ENCODE measurements at regions not wholly inside any gene's neighbourhood (a gene's known extent, or its start where the extent isn't known, plus 50 kb on each side); places are given as distances from the start of the nearest gene placed in this dataset.

DNA sequence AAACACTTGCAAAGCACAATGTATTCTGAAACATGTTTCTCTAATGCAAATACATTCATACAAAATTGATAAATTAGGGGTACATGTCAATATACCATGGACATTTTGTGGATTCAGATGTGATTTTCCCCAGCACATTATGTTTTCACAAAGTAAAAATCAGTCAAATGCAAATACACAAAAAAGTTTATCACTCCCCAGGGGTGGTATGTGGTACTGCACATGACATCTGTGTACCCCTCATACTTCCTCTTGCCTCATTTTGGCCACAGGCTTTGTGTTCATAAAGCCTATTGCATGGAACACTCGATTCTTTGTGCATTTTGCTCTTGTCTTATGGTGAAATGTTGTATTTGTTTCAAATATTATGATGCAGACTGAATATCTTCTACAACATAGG is 116.8 kb upstream of the PDE4D start:
- no peaks in the 10 kb centered on the region for H3K79me1 ChIP-seq (ENCODE audit: insufficient read depth, low read depth, low read length, poor library complexity, severe bottlenecking)
- no peak overlapping the region for H3K23ac ChIP-seq (ENCODE audit: insufficient read length, low read depth, low read length)
- no peaks in the 10 kb centered on the region for H3K36me3 Mint-ChIP-seq (ENCODE audit: insufficient read depth in 1 of 3, low read depth in 3 of 3)
- H3K9me3 ChIP-seq (ENCODE audit: control insufficient read depth, low read depth, low read length) = no peaks in the 10 kb centered on the region
- peaks cover 4 to 5% of the 10 kb centered on the region in 2 experiments; a peak in 3 of 4 replicates for H3K4me1 Mint-ChIP-seq
- H4K8ac ChIP-seq (replicated peaks; ENCODE audit: insufficient read length, low read depth, low read length) = no peak overlapping the region
- no peak overlapping the region for H2AK5ac ChIP-seq (ENCODE audit: insufficient read length, low read length)
- no CpG with 5 or more reads among the region's 1 CpG for WGBS (ENCODE audit: extremely low coverage, insufficient read length, low lambda C conversion rate)
- no peak overlapping the region for H3K4me2 ChIP-seq (ENCODE audit: insufficient read depth, insufficient read length, low read length)
- H3K4ac ChIP-seq (ENCODE audit: low read depth, low read length) = no peak overlapping the region
- no peak overlapping the region for H2AFZ ChIP-seq (ENCODE audit: low read length)
- TF ChIP-seq, protein P1, sequence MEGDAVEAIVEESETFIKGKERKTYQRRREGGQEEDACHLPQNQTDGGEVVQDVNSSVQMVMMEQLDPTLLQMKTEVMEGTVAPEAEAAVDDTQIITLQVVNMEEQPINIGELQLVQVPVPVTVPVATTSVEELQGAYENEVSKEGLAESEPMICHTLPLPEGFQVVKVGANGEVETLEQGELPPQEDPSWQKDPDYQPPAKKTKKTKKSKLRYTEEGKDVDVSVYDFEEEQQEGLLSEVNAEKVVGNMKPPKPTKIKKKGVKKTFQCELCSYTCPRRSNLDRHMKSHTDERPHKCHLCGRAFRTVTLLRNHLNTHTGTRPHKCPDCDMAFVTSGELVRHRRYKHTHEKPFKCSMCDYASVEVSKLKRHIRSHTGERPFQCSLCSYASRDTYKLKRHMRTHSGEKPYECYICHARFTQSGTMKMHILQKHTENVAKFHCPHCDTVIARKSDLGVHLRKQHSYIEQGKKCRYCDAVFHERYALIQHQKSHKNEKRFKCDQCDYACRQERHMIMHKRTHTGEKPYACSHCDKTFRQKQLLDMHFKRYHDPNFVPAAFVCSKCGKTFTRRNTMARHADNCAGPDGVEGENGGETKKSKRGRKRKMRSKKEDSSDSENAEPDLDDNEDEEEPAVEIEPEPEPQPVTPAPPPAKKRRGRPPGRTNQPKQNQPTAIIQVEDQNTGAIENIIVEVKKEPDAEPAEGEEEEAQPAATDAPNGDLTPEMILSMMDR (conservative IDR thresholded peaks at IDR 0.05) = peak; percentile 52
- H3K18ac ChIP-seq (ENCODE audit: insufficient read length, low read depth, low read length) = no peak overlapping the region
- no peak overlapping the region for H3K27ac ChIP-seq (ENCODE audit: insufficient read length, low read depth, low read length)
- H3K79me2 ChIP-seq (ENCODE audit: insufficient read depth, low read length) = no peaks in the 10 kb centered on the region
- no peak overlapping the region for H3K4me3 Mint-ChIP-seq
- no peak overlapping the region for H3K9ac ChIP-seq (ENCODE audit: extremely low read depth, insufficient read length, low read length)
- no peak overlapping the region for H2BK20ac ChIP-seq (ENCODE audit: low read depth, low read length, poor library complexity, severe bottlenecking)
- no peak for DNase-seq
- no peak overlapping the region for H3K56ac ChIP-seq (ENCODE audit: insufficient read length, low read depth, low read length)
- no peaks in the 10 kb centered on the region for H4K20me1 ChIP-seq (ENCODE audit: control insufficient read depth, insufficient read depth, insufficient read length)
- H3K27me3 ChIP-seq (ENCODE audit: insufficient read depth, low read length) = no peaks in the 10 kb centered on the region
- H3K4me1 ChIP-seq (ENCODE audit: insufficient read depth, low read length) = no peaks in the 10 kb centered on the region; the same call in 1 of the 2 replicates
- no peaks in the 10 kb centered on the region for H3K9me3 Mint-ChIP-seq
- no peaks in the 10 kb centered on the region for H3K23me2 ChIP-seq (ENCODE audit: insufficient read length, low read depth, low read length, poor library complexity, severe bottlenecking)
- H3K27ac Mint-ChIP-seq = no peak overlapping the region
- H2BK5ac ChIP-seq (ENCODE audit: insufficient read length, low read length) = no peak overlapping the region
- H4K91ac ChIP-seq (ENCODE audit: insufficient read length, low read depth, low read length) = no peak overlapping the region
- no peak overlapping the region for H2BK120ac ChIP-seq (ENCODE audit: low read depth, low read length, poor library complexity, severe bottlenecking)
- H2BK12ac ChIP-seq (ENCODE audit: insufficient read length, low read depth, low read length) = no peak overlapping the region
- H3T11ph ChIP-seq (ENCODE audit: low read length) = no peak overlapping the region
- H3K14ac ChIP-seq (ENCODE audit: insufficient read depth, low read length) = no peak overlapping the region
- no peak overlapping the region for H2BK15ac ChIP-seq (ENCODE audit: low read depth, low read length)
- no peaks in the 10 kb centered on the region for H3K27me3 Mint-ChIP-seq (ENCODE audit: low read depth)
- H4K5ac ChIP-seq (ENCODE audit: insufficient read length, low read depth, low read length) = no peak overlapping the region

Measured in H9 (cell line).